ENCODE measurements at regions not wholly inside any gene's neighbourhood (a gene's known extent, or its start where the extent isn't known, plus 50 kb on each side); places are given as distances from the start of the nearest gene placed in this dataset.
"Not testable (repeated sequence)": the region's sequence is repeated elsewhere in the genome, so short reads cannot be mapped to it uniquely, and the experiment has no call there.

- intact Hi-C loops (cut with micrococcal nuclease; ENCODE audit: unreplicated experiment), result loop anchor here (5.0 kb wide), 2 partner anchors 184 to 379 kb away; partner anchors contain the start of gene C2CD4A
- ChIA-PET POLR2A (ENCODE audit: low non-redundant PET) (no interaction called here), CTCF (no interaction called here)
- H3K36me3 ChIP-seq (ENCODE audit: insufficient read depth, low read length, poor library complexity, severe bottlenecking), result no peaks in the 10 kb centered on the region
- DNase-seq (ENCODE audit: low spot score), result no peak
- no peaks in the 10 kb centered on the region for H3K4me1 ChIP-seq (ENCODE audit: insufficient read depth, low read length, poor library complexity, severe bottlenecking)
- H3K27ac ChIP-seq (ENCODE audit: low read depth, low read length, poor library complexity, severe bottlenecking), result no peak overlapping the region
- H3K9me3 ChIP-seq (ENCODE audit: low read depth, low read length, poor library complexity, severe bottlenecking), result no peaks in the 10 kb centered on the region
- TF ChIP-seq CTCF (conservative IDR thresholded peaks at IDR 0.05; ENCODE audit: low read depth, low read length), result no peak
- TF ChIP-seq EZH2 (IDR thresholded peaks at IDR 0.05; ENCODE audit: borderline replicate concordance, low read depth, low read length, poor library complexity, severe bottlenecking), result no peak
- H3K27me3 ChIP-seq (replicated peaks; ENCODE audit: insufficient read depth, low read depth, low read length, poor library complexity), result no peaks in the 10 kb centered on the region
- no peak overlapping the region for H3K4me3 ChIP-seq (ENCODE audit: low read depth, low read length, poor library complexity, severe bottlenecking)
- BruUV-seq (replicated peaks), result no TSS peak
These were observed 85.9 kb upstream of the C2CD4B start for GRCh38 chr15:62250978-62251377.

DNA sequence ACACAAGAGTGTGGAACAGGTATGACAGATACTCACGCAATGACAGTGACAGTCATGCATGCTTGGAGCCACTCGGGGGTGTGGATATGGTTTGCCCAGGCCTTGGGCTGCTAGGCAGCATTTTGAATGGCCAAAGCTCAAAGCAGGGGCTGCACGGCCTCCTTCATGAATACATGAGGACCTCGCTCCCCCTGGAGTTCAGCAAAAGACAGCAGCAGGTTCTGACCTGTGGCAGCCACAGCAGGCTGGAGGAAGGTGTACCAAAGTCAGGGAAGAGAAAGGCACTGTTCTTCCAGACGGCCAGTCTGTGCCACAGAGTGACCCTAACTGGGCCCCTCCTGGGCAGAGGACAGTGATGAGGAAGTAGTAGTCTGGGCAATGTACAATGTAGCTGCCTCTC is 88.2 kb upstream of the C2CD4B start:
- POLR2A ChIA-PET (ENCODE audit: low non-redundant PET), result no interaction called here

GRCh38 chr15:62254137-62254934 is 89.3 kb upstream of the C2CD4B start:
- POLR2A ChIA-PET (ENCODE audit: low non-redundant PET), result no interaction called here

More for the DNA sequence above, 88.2 kb upstream of the C2CD4B start:
- Histone ChIP-seq H3K4me3 (ENCODE audit: low read depth, low read length, poor library complexity, severe bottlenecking) (no peak overlapping the region), H3K36me3 (ENCODE audit: insufficient read depth, low read length, poor library complexity, severe bottlenecking) (no peaks in the 10 kb centered on the region), H3K27me3 (replicated peaks; ENCODE audit: insufficient read depth, low read depth, low read length, poor library complexity) (no peaks in the 10 kb centered on the region), H3K4me1 (ENCODE audit: insufficient read depth, low read length, poor library complexity, severe bottlenecking) (no peaks in the 10 kb centered on the region), H3K9me3 (ENCODE audit: low read depth, low read length, poor library complexity, severe bottlenecking) (no peaks in the 10 kb centered on the region), H3K27ac (ENCODE audit: low read depth, low read length, poor library complexity, severe bottlenecking) (no peak overlapping the region)
- intact Hi-C loops (cut with micrococcal nuclease; ENCODE audit: unreplicated experiment), result loop anchor here (5.0 kb wide), 2 partner anchors 186 to 381 kb away; partner anchors contain the start of gene C2CD4A
- TF ChIP-seq CTCF (conservative IDR thresholded peaks at IDR 0.05; ENCODE audit: low read depth, low read length) (no peak), EZH2 (IDR thresholded peaks at IDR 0.05; ENCODE audit: borderline replicate concordance, low read depth, low read length, poor library complexity, severe bottlenecking) (no peak)
- BruUV-seq (replicated peaks), result no TSS peak
- no peak for DNase-seq (ENCODE audit: low spot score)
- CTCF ChIA-PET, result no interaction called here

DNA sequence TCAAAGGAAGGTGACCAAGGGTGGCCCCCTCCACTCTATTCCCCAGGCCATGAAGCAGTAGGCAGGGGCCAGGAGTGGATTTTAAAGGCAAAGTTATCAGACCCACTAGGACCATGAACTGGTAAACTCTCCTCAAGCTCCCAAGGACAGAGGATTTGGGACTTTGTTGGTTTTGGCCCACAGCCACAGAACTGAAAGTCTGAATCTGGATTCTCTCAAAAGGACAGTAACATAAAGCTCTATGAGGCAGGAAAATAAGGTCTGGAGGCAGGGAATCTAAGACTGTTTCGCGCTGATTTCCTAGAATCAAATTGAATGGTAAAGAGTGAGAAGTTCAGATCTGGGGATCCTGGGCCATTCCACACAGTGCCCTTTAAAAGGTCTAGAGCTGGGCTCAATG is 91.3 kb upstream of the C2CD4B start:
- BruUV-seq (replicated peaks); CTCF ChIA-PET; DNase-seq (ENCODE audit: low spot score); H3K27ac ChIP-seq (ENCODE audit: low read depth, low read length, poor library complexity, severe bottlenecking); H3K27me3 ChIP-seq (replicated peaks; ENCODE audit: insufficient read depth, low read depth, low read length, poor library complexity); intact Hi-C loops (cut with micrococcal nuclease; ENCODE audit: unreplicated experiment); H3K4me3 ChIP-seq (ENCODE audit: low read depth, low read length, poor library complexity, severe bottlenecking); H3K4me1 ChIP-seq (ENCODE audit: insufficient read depth, low read length, poor library complexity, severe bottlenecking); H3K36me3 ChIP-seq (ENCODE audit: insufficient read depth, low read length, poor library complexity, severe bottlenecking); H3K9me3 ChIP-seq (ENCODE audit: low read depth, low read length, poor library complexity, severe bottlenecking); POLR2A ChIA-PET (ENCODE audit: low non-redundant PET): not testable (repeated sequence)

More at GRCh38 chr15:62254137-62254934, 89.3 kb upstream of the C2CD4B start:
- peak; percentile 84 for DNase-seq (ENCODE audit: low spot score)
- Histone ChIP-seq H3K9me3 (ENCODE audit: low read depth, low read length, poor library complexity, severe bottlenecking) (no peaks in the 10 kb centered on the region), H3K27me3 (replicated peaks; ENCODE audit: insufficient read depth, low read depth, low read length, poor library complexity) (no peaks in the 10 kb centered on the region), H3K27ac (ENCODE audit: low read depth, low read length, poor library complexity, severe bottlenecking) (no peak overlapping the region), H3K4me3 (ENCODE audit: low read depth, low read length, poor library complexity, severe bottlenecking) (no peak overlapping the region), H3K36me3 (ENCODE audit: insufficient read depth, low read length, poor library complexity, severe bottlenecking) (no peaks in the 10 kb centered on the region), H3K4me1 (ENCODE audit: insufficient read depth, low read length, poor library complexity, severe bottlenecking) (no peaks in the 10 kb centered on the region)
- intact Hi-C loops (cut with micrococcal nuclease; ENCODE audit: unreplicated experiment), result loop anchor here (5.0 kb wide), 2 partner anchors 187 to 382 kb away; partner anchors contain the start of gene C2CD4A
- peak; percentile 89 for TF ChIP-seq CTCF (conservative IDR thresholded peaks at IDR 0.05; ENCODE audit: low read depth, low read length)
- no peak for TF ChIP-seq EZH2 (IDR thresholded peaks at IDR 0.05; ENCODE audit: borderline replicate concordance, low read depth, low read length, poor library complexity, severe bottlenecking)
- BruUV-seq (replicated peaks), result no TSS peak
- CTCF ChIA-PET, result interaction anchor here (0.6 to 0.7 kb wide), 6 partner anchors 159 to 1087 kb away, joined by 3 to 8 read pairs (median 4); no protein-coding TSS in a partner anchor

Measured in A673 (cell line).